Neural progenitor cell (in vitro differentiated cells): ENCODE measurements at regions not wholly inside any gene's neighbourhood (a gene's known extent, or its start where the extent isn't known, plus 50 kb on each side); places are given as distances from the start of the nearest gene placed in this dataset.

ENCODE experiments used
- DNase-seq: peaks from one replicate; pipeline ENCODE4 v3.0.0-alpha.2; 2016; ENCODE audit warnings: low spot score
- H2AFZ ChIP-seq: fragments of 200-600 bp; sonication (generic); replicated peaks from 2 replicates; pipeline ENCODE4 v1.6.1; 2016; ENCODE audit warnings: antibody characterized with exemption
- H3F3A ChIP-seq: fragments of 200-600 bp; sonication (generic); 2 replicates; pipeline ENCODE4 v1.6.1; 2016; ENCODE audit warnings: antibody characterized with exemption, low read depth
- H3K27ac ChIP-seq: fragments of 200-600 bp; sonication (generic); 2 replicates; pipeline ENCODE4 v1.5.1; 2016; ENCODE audit warnings: mild to moderate bottlenecking
- H3K27me3 ChIP-seq: fragments of 200-600 bp; sonication (generic); 2 replicates; pipeline ENCODE4 v1.6.1; 2016; ENCODE audit warnings: mild to moderate bottlenecking, moderate library complexity
- H3K36me3 ChIP-seq: fragments of 200-600 bp; sonication (generic); 2 replicates; pipeline ENCODE4 v1.5.1; 2016
- H3K4me1 ChIP-seq: fragments of 200-600 bp; sonication (generic); 2 replicates; pipeline ENCODE4 v1.6.1; 2016; ENCODE audit warnings: mixed run types
- H3K4me2 ChIP-seq: fragments of 200-600 bp; sonication (generic); 2 replicates; pipeline ENCODE4 v1.6.1; 2016
- H3K4me3 ChIP-seq: fragments of 200-600 bp; sonication (generic); 2 replicates; pipeline ENCODE4 v1.5.1; 2016
- H3K79me2 ChIP-seq: fragments of 200-600 bp; sonication (generic); 2 replicates; pipeline ENCODE4 v1.6.1; 2016; ENCODE audit warnings: low read depth
- H3K9ac ChIP-seq: fragments of 200-600 bp; sonication (generic); 2 replicates; pipeline ENCODE4 v1.6.1; 2016
- H3K9me3 ChIP-seq: fragments of 200-600 bp; sonication (generic); 2 replicates; pipeline ENCODE4 v1.5.1; 2016; ENCODE audit warnings: low read depth
- H4K20me1 ChIP-seq: fragments of 200-600 bp; sonication (generic); 2 replicates; pipeline ENCODE4 v1.6.1; 2016; ENCODE audit warnings: low read depth
- H3K27ac Mint-ChIP-seq: 3 replicates; pipeline ENCODE4 v1.8.0; 2021; ENCODE audit warnings: mixed read lengths
- H3K27me3 Mint-ChIP-seq: 2 replicates; pipeline ENCODE4 v1.8.0; 2022; ENCODE audit warnings: low read depth, mild to moderate bottlenecking, inconsistent platforms, moderate library complexity, mixed read lengths; ENCODE audit not compliant: insufficient read depth
- H3K36me3 Mint-ChIP-seq: 3 replicates; pipeline ENCODE4 v1.8.0; 2021; ENCODE audit warnings: mixed read lengths
- H3K4me1 Mint-ChIP-seq: 3 replicates; pipeline ENCODE4 v1.8.0; 2021; ENCODE audit warnings: mixed read lengths
- H3K4me3 Mint-ChIP-seq: 3 replicates; pipeline ENCODE4 v1.8.0; 2021; ENCODE audit warnings: mild to moderate bottlenecking, moderate library complexity, mixed read lengths
- H3K9me3 Mint-ChIP-seq: 3 replicates; pipeline ENCODE4 v1.8.0; 2020; ENCODE audit warnings: mixed read lengths
- CTCF ChIP-seq: fragments of 200-600 bp; sonication (generic); IDR thresholded peaks from 2 replicates; pipeline ENCODE4 v1.5.1; 2017; ENCODE audit warnings: antibody characterized with exemption, mild to moderate bottlenecking
- EZH2 ChIP-seq: fragments of 200-600 bp; sonication (generic); IDR thresholded peaks from 2 replicates; pipeline ENCODE4 v1.6.1; 2017; ENCODE audit warnings: antibody characterized with exemption, mild to moderate bottlenecking, moderate library complexity
- EZH2phosphoT487 ChIP-seq: fragments of 200-600 bp; sonication (generic); IDR thresholded peaks from 2 replicates; pipeline ENCODE4 v1.6.1; 2017; ENCODE audit warnings: antibody characterized with exemption

GRCh38 chr3:146975032-146975431 lies 369.9 kb upstream of the PLSCR5 start:
- H3K9ac ChIP-seq = no peak overlapping the region
- H3K27ac ChIP-seq = no peak overlapping the region
- H3K4me2 ChIP-seq = no peak overlapping the region
- no peak for DNase-seq
- H3F3A ChIP-seq = no peaks in the 10 kb centered on the region
- no peaks in the 10 kb centered on the region for H3K36me3 Mint-ChIP-seq
- no peaks in the 10 kb centered on the region for H3K27me3 ChIP-seq
- H3K4me3 ChIP-seq = no peak overlapping the region
- TF ChIP-seq EZH2 (no peak), CTCF (no peak), EZH2phosphoT487 (no peak)
- no peaks in the 10 kb centered on the region for H3K36me3 ChIP-seq
- no peaks in the 10 kb centered on the region for H3K9me3 Mint-ChIP-seq
- H2AFZ ChIP-seq = no peak overlapping the region
- no peaks in the 10 kb centered on the region for H3K79me2 ChIP-seq
- no peaks in the 10 kb centered on the region for H3K9me3 ChIP-seq
- no peaks in the 10 kb centered on the region for H3K4me1 ChIP-seq
- H3K27ac Mint-ChIP-seq = no peak overlapping the region
- no peaks in the 10 kb centered on the region for H4K20me1 ChIP-seq
- no peaks in the 10 kb centered on the region for H3K27me3 Mint-ChIP-seq
- no peaks in the 10 kb centered on the region for H3K4me1 Mint-ChIP-seq
- H3K4me3 Mint-ChIP-seq = no peak overlapping the region

- H3K27me3 ChIP-seq = no peaks in the 10 kb centered on the region
- H3K36me3 ChIP-seq = no peaks in the 10 kb centered on the region
Measured at GRCh38 chr3:146974001-146974400, 368.9 kb upstream of the PLSCR5 start.

DNA sequence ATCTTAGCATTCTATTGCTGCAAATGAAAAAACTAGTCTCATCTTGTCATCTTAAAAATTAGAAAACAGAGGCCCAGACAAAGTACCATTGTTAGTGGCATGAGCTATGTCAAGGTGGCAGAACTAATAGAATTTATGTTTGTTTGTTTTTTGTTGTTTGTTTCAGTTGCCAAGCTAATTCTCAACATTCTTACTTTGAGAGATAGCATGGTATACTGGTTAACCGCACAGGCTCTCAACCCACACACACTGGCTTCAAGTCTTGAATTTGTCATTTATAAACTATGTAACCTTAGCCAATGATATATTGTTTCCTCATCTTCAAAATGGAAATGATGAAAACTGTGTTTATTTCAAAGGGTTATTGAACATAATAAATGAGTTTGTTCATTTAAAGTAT lies 367.6 kb upstream of the PLSCR5 start:
- Histone ChIP-seq H3K4me3 (no peak overlapping the region), H3K27me3 (no peaks in the 10 kb centered on the region), H3K27ac (no peak overlapping the region), H3F3A (no peaks in the 10 kb centered on the region), H3K4me2 (no peak overlapping the region), H3K36me3 (no peaks in the 10 kb centered on the region), H2AFZ (no peak overlapping the region), H3K9me3 (no peaks in the 10 kb centered on the region), H3K9ac (no peak overlapping the region), H4K20me1 (no peaks in the 10 kb centered on the region), H3K4me1 (peaks cover 4% of the 10 kb centered on the region), H3K79me2 (no peaks in the 10 kb centered on the region)
- Mint-ChIP-seq H3K4me3 (no peak overlapping the region), H3K36me3 (no peaks in the 10 kb centered on the region), H3K27ac (no peak overlapping the region), H3K4me1 (peaks cover 5% of the 10 kb centered on the region), H3K27me3 (no peaks in the 10 kb centered on the region), H3K9me3 (peaks cover 5% of the 10 kb centered on the region)
- DNase-seq = no peak
- no peak for TF ChIP-seq EZH2phosphoT487
- TF ChIP-seq EZH2 = no peak
- no peak for TF ChIP-seq CTCF

More at GRCh38 chr3:146974001-146974400, 368.9 kb upstream of the PLSCR5 start:
- Mint-ChIP-seq H3K4me3 (no peak overlapping the region), H3K4me1 (no peaks in the 10 kb centered on the region), H3K27me3 (no peaks in the 10 kb centered on the region), H3K27ac (no peak overlapping the region), H3K36me3 (no peaks in the 10 kb centered on the region), H3K9me3 (no peaks in the 10 kb centered on the region)
- no peak for TF ChIP-seq CTCF
- no peak for TF ChIP-seq EZH2
- TF ChIP-seq EZH2phosphoT487 = no peak
- Histone ChIP-seq H3K9me3 (no peaks in the 10 kb centered on the region), H3K4me2 (no peak overlapping the region), H3K9ac (no peak overlapping the region), H3K79me2 (no peaks in the 10 kb centered on the region), H3K27ac (no peak overlapping the region), H3F3A (no peaks in the 10 kb centered on the region), H2AFZ (no peak overlapping the region), H3K4me3 (no peak overlapping the region), H4K20me1 (no peaks in the 10 kb centered on the region), H3K4me1 (no peaks in the 10 kb centered on the region)
- DNase-seq = no peak

DNA sequence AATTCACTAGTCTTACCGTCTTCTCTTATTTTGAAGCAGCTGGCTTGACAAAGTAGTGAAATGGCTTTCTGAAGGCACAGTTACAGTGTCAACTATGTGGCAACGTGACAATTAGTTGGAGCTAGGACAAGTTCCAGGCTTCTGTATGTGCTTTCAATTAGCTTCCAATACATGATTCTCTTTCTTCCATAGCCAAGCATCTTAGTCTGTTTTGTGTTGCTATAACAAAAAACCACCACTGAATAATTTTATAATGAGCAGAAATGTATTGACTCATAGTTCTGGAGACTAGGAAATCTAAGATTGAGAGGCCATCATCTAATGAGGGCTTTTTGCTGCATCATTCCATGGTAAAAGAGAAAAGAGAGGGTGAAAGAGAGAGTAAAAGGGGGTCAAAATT lies 365.1 kb upstream of the PLSCR5 start:
- H3K9me3 Mint-ChIP-seq = peaks cover 5% of the 10 kb centered on the region
- Histone ChIP-seq H3K4me2 (no peak overlapping the region), H3K36me3 (no peaks in the 10 kb centered on the region), H3K27me3 (no peaks in the 10 kb centered on the region), H3K4me1 (peaks cover 4% of the 10 kb centered on the region), H3K4me3 (no peak overlapping the region), H3K79me2 (no peaks in the 10 kb centered on the region), H2AFZ (no peak overlapping the region), H3F3A (no peaks in the 10 kb centered on the region), H3K9me3 (no peaks in the 10 kb centered on the region), H4K20me1 (no peaks in the 10 kb centered on the region), H3K9ac (no peak overlapping the region), H3K27ac (no peak overlapping the region)
- H3K36me3 Mint-ChIP-seq = no peaks in the 10 kb centered on the region
- no peak overlapping the region for H3K4me3 Mint-ChIP-seq
- H3K27me3 Mint-ChIP-seq = no peaks in the 10 kb centered on the region
- H3K4me1 Mint-ChIP-seq = peaks cover 5% of the 10 kb centered on the region
- no peak for DNase-seq
- TF ChIP-seq CTCF (no peak), EZH2 (no peak), EZH2phosphoT487 (no peak)
- H3K27ac Mint-ChIP-seq = no peak overlapping the region
